RWPE2 (cell line): ENCODE measurements at regions not wholly inside any gene's neighbourhood (a gene's known extent, or its start where the extent isn't known, plus 50 kb on each side); places are given as distances from the start of the nearest gene placed in this dataset.
"Not testable (repeated sequence)": the region's sequence is repeated elsewhere in the genome, so short reads cannot be mapped to it uniquely, and the experiment has no call there.

Source experiments
- ATAC-seq: fragments of 200-7000 bp; cut with Tn5 transposase; 3 replicates; pipeline ENCODE4 v1.9.1; 2021; ENCODE audit warnings: low read depth
- DNase-seq: peaks from one replicate; pipeline ENCODE4 v3.0.0-alpha.2; 2020; ENCODE audit warnings: low spot score
- H3K27ac ChIP-seq: fragments of 450-650 bp; 2 replicates; pipeline ENCODE4 v1.5.1; 2017; ENCODE audit warnings: mild to moderate bottlenecking; ENCODE audit not compliant: poor library complexity, severe bottlenecking
- H3K27me3 ChIP-seq: fragments of 250-450 bp; sonication (Bioruptor Pico); 2 replicates; pipeline ENCODE4 v1.5.1; 2021; ENCODE audit warnings: mild to moderate bottlenecking, moderate library complexity; ENCODE audit not compliant: insufficient read depth, poor library complexity, severe bottlenecking
- H3K36me3 ChIP-seq: fragments of 250-450 bp; sonication (Bioruptor Pico); 2 replicates; pipeline ENCODE4 v1.5.1; 2020; ENCODE audit warnings: low read depth, mild to moderate bottlenecking, moderate library complexity
- H3K4me1 ChIP-seq: fragments of 250-450 bp; sonication (Bioruptor Pico); 2 replicates; pipeline ENCODE4 v1.5.1; 2021; ENCODE audit warnings: mild to moderate bottlenecking, moderate library complexity; ENCODE audit not compliant: insufficient read depth, poor library complexity, severe bottlenecking
- H3K4me3 ChIP-seq: fragments of 250-450 bp; sonication (Bioruptor Pico); 2 replicates; pipeline ENCODE4 v1.5.1; 2021; ENCODE audit warnings: mild to moderate bottlenecking, moderate library complexity; ENCODE audit not compliant: severe bottlenecking
- H3K9me3 ChIP-seq: fragments of 250-450 bp; sonication (Bioruptor Pico); 2 replicates; pipeline ENCODE4 v1.5.1; 2021; ENCODE audit warnings: mild to moderate bottlenecking, moderate library complexity; ENCODE audit not compliant: severe bottlenecking
- CTCF ChIP-seq: fragments of 450-650 bp; IDR thresholded peaks from one replicate; pipeline ENCODE4 v1.5.1; 2017; ENCODE audit warnings: mild to moderate bottlenecking, moderate library complexity; ENCODE audit not compliant: poor library complexity, severe bottlenecking

- no peaks in the 10 kb centered on the region for H3K4me1 ChIP-seq
- no peak overlapping the region for H3K4me3 ChIP-seq
- no peak for TF ChIP-seq CTCF
- no peak for DNase-seq
- H3K9me3 ChIP-seq, result no peaks in the 10 kb centered on the region
- ATAC-seq, result no peak
- H3K27ac ChIP-seq, result no peak overlapping the region
- peaks cover 14% of the 10 kb centered on the region for H3K27me3 ChIP-seq
- H3K36me3 ChIP-seq, result no peaks in the 10 kb centered on the region
Measured at GRCh38 chr13:110816500-110816899, 98.4 kb downstream of the ANKRD10 start.

- Histone ChIP-seq H3K4me1 (no peaks in the 10 kb centered on the region), H3K27ac (no peak overlapping the region), H3K4me3 (no peak overlapping the region), H3K9me3 (no peaks in the 10 kb centered on the region), H3K36me3 (no peaks in the 10 kb centered on the region), H3K27me3 (peaks cover 7% of the 10 kb centered on the region)
- no peak for DNase-seq
- ATAC-seq, result no peak
- TF ChIP-seq CTCF, result no peak
Measured at GRCh38 chr13:110817143-110817542, 97.7 kb downstream of the ANKRD10 start.

- no peaks in the 10 kb centered on the region for H3K9me3 ChIP-seq
- TF ChIP-seq CTCF, result no peak
- ATAC-seq (no peak), DNase-seq (no peak)
- H3K27ac ChIP-seq, result no peak overlapping the region
- H3K27me3 ChIP-seq, result no peaks in the 10 kb centered on the region
- H3K4me1 ChIP-seq, result no peaks in the 10 kb centered on the region
- H3K36me3 ChIP-seq, result no peaks in the 10 kb centered on the region
- H3K4me3 ChIP-seq, result no peak overlapping the region
Measured at GRCh38 chr13:110818747-110819146, 96.1 kb downstream of the ANKRD10 start.

- Histone ChIP-seq H3K27ac (no peak overlapping the region), H3K4me3 (no peak overlapping the region)
- peak; percentile 86 for TF ChIP-seq CTCF
Measured at GRCh38 chr13:110819203-110820014, 95.5 kb downstream of the ANKRD10 start.

GRCh38 chr13:110820322-110820721 is 94.5 kb downstream of the ANKRD10 start:
- H3K9me3 ChIP-seq, result no peaks in the 10 kb centered on the region
- DNase-seq, result no peak
- TF ChIP-seq CTCF, result no peak
- H3K27ac ChIP-seq, result no peak overlapping the region
- no peaks in the 10 kb centered on the region for H3K36me3 ChIP-seq
- no peak overlapping the region for H3K4me3 ChIP-seq
- H3K27me3 ChIP-seq, result no peaks in the 10 kb centered on the region
- no peaks in the 10 kb centered on the region for H3K4me1 ChIP-seq
- no peak for ATAC-seq

More at GRCh38 chr13:110819203-110820014, 95.5 kb downstream of the ANKRD10 start:
- no peaks in the 10 kb centered on the region for H3K36me3 ChIP-seq
- DNase-seq, result no peak
- H3K9me3 ChIP-seq, result no peaks in the 10 kb centered on the region
- no peaks in the 10 kb centered on the region for H3K4me1 ChIP-seq
- H3K27me3 ChIP-seq, result no peaks in the 10 kb centered on the region
- ATAC-seq, result peak; percentile 79

GRCh38 chr13:110821837-110822668 is 92.8 kb downstream of the ANKRD10 start:
- not testable (repeated sequence) for DNase-seq, H3K36me3 ChIP-seq, H3K4me1 ChIP-seq, H3K4me3 ChIP-seq, H3K9me3 ChIP-seq, ATAC-seq, H3K27ac ChIP-seq, H3K27me3 ChIP-seq
